HG03378 (cell line): ENCODE measurements at regions not wholly inside any gene's neighbourhood (a gene's known extent, or its start where the extent isn't known, plus 50 kb on each side); places are given as distances from the start of the nearest gene placed in this dataset.
"Not testable (repeated sequence)": the region's sequence is repeated elsewhere in the genome, so short reads cannot be mapped to it uniquely, and the experiment has no call there.

ENCODE experiments used
- ATAC-seq: cut with Tn5 transposase; IDR thresholded peaks from one replicate; pipeline ENCODE4 v1.9.1; 2021; ENCODE audit warnings: mild to moderate bottlenecking, moderate library complexity; ENCODE audit not compliant: unreplicated experiment

DNA sequence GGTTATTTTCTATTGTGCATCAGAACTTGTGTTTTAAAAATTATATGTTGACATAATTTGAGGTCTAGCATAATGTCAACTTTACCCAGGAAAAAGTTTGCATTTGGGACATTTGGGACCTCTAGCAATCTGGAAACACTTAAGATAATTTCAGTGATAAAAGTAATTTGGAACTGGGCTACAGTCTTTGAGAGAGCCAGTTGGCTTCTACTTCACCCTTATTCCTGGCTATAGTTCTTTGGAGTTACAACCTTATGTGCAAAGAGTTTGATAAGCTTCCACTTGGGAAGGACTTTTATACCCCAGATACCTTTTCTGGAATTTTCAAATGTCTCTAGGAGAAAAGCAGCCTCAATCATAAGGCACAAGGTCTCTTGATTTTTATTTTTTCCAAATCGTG lies 139.3 kb downstream of the ARRDC3 start:
- ATAC-seq, result no peak

DNA sequence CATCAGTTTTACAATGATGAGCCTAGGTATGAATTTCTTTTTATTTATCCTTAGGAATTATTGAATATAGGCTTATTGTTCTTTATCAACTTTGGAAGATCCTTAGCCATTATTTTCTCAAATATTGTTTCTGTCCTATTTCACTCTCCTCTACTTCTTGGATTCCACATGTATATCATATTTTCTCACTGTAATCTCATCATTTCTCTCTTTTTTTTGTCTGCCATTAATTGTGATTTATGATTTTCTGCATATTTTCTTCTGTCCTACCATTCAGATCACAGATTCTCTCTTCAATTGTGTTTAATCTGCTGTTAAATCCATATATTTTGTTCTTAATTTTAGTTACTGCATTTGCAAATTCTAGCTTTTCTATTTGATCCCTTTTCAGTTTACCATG lies 139.8 kb downstream of the ARRDC3 start:
- no peak for ATAC-seq

DNA sequence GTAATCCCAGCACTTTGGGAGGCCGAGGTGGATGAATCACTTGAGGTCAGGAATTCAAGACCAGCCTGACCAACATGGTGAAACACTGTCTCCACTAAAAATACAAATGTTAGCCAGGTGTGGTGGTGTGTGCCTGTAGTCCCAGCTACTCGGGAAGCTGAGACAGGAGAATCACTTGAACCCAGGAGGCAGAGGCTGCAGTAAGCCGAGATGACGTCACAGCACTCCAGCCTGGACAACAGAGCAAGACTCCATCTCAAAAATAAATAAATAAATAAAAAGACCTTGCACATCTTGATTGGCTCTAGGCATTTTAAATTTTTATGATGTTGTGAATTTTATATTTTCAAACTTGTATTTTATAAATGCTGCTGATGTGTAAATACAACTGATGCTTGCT lies 141.7 kb downstream of the ARRDC3 start:
- not testable (repeated sequence) for ATAC-seq

DNA sequence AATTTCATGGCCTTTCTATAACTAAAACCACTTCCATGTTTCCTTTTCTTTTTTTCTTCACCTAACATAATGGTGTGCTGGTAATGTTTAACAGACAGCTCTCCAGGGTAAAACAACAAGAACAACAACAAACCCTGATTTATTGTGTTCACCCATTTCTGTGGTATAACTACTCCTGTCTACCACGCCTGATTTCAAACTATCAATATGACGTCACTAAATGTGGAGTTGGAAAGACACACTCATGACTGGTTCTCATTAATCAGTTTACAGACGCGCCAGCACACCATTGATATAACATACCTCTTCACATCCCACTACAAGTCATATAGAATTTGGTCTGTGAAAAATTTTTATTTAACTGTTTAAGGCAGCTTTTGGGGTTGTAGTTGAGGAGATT lies 142.9 kb downstream of the ARRDC3 start:
- no peak for ATAC-seq

DNA sequence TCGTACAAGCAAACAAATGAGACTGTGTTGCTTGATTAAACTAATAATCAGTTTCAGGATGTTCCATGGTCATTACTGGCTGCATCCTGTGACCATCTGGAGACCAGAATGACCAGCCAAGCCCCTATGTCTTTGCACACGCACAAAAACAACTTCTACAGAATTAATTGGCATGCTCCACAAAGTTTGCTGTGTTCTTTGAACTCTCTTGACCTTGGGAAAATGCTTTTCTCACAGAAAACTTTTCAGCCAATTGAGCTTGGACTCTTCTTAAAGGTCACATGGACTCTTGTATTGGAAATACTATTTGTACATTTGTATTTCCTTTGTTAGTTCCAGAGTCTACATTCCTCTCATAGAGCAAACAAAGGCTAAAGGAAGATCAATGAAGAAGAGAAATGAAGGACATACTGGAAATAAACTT lies 147.8 kb downstream of the ARRDC3 start:
- no peak for ATAC-seq

DNA sequence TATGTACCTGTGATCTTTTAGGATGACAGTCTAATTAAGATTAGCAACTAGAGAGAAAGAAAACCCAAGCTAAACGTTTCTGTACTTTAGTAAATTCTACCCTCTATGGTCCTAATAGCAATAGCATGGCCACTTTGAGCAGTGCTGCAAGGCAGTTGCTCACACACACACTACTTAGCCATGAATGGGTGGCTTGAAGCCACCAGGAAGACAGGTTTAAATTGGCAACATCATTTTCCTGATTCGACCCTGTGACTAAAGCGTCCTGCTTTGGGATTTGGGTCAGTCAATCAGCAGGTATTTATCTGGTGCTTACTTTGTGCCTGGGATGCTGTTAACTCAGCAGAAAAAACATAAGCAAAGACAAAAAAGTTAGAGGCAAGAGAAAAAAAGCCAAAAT lies 150.6 kb downstream of the ARRDC3 start:
- no peak for ATAC-seq

DNA sequence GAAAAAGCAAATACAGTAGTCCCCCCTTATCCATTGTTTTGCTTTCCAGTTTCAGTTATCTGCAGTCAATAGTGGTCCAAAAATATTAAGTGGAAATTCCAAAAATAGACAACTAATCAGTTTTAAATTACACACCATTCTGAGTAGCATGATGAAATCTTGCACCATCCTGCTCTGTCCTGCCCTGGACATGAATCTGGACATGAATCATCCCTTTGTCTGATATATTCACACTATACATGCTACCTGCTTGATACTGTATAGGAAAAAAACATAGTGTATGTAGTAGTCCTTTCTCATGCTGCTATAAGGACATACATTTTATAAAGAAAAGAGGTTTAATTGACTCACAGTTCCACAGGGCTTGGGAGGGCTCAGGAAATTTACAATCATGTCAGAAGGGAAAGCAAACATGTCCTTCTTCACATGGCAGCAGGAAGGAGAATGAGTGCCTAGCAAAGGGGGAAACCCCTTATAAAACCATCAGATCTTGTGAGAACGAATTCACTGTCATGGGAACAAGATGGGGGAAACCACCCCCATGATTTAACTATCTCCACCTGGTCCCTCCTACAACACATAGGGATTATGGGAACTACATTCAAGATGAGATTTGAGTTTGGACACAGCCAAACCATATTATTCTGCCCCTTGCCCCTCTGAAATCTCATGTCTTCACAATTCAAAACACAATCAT lies 153.9 kb downstream of the ARRDC3 start:
- no peak for ATAC-seq

DNA sequence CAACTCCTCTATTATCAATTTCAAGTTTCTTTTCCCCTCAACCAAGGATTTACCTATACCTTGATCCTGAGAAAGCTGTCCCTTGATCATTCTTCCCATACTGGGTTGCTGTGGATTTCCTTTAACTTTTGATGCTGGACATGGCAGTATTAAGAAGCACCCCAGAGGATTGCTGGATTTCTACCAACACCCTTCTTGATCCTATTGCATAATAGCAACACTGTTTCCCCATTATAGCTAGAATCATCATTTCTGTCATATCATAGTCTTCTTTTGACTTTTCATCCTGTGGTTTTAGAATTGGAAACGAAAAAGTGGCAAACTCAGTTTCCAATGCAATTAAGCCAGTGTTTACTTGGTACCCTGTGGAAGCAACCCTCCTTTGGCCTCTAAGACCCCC lies 154.9 kb downstream of the ARRDC3 start:
- no peak for ATAC-seq

DNA sequence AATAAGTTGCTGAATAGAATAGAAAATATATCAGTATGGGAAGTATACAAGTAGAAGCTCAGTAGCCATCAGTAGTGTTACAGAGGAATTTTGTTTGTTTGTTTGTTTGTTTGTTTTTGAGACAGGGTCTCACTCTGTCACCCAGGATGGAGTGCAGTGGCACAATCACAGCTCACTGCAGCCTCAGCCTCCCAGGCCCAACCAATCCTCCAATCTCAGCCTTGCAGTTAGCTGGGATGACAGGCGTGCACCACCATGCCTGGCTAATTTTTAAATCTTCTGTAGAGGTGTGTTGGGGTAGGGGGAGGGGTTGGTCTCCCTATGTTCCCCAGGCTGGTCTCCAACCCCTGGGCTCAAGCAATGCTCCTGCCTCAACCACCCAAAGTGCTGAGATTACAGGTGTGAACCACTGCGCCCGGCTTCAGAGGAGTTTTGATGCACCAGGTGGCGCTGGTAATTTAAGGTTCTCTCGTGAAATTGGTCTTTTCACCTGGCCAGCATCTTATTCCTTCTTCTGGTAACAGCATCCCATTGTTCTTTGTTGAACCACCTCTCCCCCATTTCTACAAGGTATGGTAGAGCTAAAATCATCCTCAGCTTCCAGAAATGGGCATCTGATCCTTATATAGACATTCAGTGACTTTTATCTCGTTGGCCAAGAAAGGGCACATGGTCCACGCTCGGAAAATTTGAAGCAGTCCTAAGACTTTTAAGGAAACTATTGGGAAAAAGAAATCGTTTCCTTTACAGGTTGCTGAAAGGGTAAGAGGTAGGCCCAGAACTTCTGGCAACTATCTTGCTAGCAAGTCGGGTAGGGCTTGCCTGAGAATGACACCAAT lies 157.1 kb downstream of the ARRDC3 start:
- peak; percentile 63 for ATAC-seq

DNA sequence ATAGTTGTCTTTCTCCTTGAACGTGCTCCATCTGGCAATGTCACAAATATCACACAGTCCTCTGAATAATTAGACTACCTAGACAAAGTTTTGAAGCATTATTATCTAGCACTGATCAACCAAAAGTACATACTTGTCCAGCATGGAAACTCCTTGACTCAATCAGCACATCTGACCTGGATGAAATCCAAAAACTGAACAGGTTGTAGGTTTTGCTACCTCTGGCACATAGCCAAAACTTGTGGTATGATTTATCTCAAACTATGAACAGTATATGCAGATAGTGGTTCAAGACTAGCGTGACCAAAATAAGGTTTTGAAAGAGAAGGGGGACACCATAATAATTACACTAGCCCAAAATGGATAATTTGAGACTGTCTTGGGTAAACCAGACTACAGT lies 158.1 kb downstream of the ARRDC3 start:
- ATAC-seq, result no peak

DNA sequence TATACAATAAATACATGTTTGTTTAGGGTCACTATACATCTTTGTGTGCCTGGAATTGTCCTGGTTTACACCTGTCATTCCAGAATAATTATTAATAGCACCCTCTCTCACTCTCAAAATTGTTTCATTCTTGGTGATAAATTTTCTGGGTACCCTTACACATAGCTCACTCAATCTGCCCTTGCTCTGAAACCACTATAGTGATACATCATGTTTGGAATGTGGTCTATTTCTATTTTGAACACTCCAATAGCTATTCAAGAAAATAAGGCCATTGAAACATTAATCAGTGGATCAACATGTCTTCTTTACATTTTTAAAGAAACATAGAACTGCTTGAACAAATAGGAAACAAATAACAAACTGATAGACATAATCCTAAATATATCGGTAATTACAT lies 158.7 kb downstream of the ARRDC3 start:
- no peak for ATAC-seq

DNA sequence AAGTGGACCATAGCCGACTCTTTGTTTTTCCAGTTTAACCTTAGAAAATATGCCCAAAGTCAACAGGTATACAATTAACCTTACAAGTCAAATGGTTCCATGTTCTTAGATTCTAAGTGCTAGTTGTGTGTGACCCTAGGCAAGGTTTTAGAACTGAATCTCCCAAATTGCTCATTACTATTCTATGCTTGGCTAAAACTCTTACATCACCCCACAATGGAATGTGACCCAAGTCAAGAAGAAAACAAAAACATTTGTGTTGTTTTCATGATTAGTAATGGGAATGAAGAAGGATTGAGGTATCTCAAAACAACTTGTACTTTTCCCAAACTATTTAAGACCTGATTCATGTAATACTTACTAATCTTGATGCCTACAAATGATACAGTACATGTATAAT lies 159.2 kb downstream of the ARRDC3 start:
- no peak for ATAC-seq

DNA sequence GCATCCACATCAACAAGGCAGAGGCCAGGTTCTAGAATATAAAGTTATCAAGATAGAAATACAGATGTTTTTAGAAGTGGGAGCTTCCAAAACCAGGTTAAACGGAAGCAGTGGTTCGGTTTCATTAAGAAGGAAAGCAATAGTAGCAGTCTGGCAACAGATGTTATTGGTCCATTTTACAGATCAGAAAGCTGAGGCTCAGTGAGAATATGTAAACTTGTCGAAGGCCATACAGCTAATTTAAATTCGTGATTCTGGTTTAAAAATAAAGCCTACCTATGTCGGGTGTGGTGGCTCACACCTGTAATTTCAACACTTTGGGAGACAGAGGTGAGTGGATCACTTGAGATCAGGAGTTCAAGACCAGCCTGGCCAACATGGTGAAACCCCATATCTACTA lies 160.6 kb downstream of the ARRDC3 start:
- ATAC-seq, result no peak

DNA sequence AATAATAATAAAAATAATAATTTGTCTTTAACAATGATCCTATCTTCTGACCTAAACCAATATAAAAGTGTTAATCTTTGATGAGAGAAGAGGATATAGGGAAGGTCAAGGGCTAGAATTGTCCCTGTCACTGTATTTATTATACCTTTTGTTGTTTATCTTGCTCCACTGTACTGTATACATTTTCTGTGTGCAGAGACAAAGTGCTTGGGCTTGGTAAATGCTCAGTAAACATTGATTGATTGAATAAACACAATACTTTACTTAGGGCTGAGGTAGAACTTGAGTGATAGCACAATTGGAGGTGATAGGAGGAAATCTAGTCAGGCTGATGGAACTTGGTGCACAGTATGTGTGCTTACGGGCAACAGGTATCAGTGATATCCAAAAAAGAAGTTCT lies 161.2 kb downstream of the ARRDC3 start:
- ATAC-seq, result no peak

DNA sequence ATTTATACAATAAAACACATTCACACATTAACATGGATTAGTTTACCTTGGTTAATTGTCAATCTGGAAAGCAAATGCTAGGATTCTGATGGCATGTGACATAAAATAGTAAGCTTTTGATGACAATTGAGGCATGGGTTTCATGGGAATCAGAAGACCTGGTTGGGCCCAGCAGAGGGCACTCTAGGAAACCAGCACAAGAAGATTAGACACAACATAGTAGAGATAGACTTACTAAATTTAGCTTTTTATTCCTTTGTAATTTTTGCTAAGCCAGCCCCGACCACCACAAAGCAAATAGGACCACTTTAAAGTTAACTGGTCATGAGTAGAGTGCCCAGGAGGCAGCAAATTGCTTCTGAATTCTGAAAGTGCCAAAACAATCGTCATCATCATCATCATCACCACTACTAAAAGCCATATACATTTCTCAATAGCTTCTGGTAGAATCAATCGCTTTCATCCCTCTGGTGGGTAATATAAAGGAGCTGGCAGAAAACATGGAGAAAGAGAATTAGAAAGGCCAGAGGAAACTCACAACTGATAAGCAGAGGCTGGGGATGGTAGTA lies 163.2 kb downstream of the ARRDC3 start:
- no peak for ATAC-seq

DNA sequence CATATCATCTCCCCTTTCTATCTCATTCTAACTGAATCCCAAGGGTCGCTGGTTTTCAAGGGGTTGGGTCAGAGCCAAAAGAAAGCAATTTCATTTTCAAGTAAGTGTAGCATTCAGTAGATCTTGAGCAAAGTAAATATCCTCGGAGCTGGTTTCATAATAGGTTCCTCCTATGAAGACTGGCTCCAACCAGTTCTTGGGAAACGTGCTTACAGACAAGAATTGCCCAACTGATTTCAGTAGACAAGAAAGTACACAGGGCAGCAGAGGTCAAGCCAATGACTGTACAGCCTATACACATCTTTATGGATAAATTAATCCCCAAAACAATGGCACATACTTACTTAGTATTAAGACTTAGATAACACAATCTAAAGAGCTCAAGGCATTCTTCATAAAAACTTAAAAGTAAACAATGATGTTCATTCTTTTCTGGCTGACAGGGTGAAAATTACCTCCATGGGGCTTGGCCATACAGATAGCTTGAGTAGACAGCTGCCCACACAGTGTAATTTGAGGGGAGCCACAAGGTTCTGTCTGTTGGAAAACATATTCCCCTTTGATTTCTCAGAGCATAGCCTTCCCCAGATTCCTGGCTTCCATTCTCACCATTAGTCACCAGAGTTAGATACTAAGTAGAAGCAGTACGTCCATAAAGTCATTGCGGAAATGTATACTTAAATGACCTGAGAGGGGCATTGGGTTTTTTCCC lies 163.9 kb downstream of the ARRDC3 start:
- ATAC-seq, result no peak

DNA sequence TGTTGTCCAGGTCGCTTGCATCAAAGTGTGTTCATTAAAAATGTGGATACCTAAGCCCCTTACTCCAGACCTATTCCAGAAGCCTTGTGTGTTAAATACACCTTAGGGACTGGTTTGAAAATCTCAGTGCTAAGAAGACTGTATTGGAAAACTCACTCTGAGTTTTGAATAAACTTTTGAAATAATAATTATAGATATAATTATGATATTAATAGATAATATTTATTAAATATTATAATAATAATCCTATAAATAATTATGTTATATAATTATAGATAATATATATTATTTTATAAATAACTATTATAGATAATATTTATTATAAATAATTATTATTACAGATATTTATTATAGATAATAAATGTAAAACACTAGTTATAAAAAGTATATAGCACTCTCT lies 165.3 kb downstream of the ARRDC3 start:
- ATAC-seq, result no peak

DNA sequence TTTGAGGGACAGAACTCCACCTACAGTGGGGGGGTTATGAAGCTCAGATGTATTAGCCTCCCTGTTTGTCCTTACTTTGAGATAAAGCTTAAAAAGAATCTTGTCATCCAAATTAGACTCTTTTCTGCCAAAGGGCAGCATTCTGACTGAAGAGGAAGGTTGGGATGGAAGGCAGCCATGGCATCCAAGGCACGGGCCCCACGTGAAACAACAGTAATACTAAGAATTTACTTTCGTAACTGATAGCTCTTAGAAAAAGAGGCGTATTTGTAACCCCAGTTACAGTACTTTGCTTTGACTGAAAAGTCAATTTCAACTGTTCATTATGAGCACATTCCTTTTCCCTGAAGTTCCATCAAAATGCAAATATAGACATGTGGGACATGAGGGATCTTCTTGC lies 168.5 kb downstream of the ARRDC3 start:
- no peak for ATAC-seq
